ENCODE measurements at regions not wholly inside any gene's neighbourhood (a gene's known extent, or its start where the extent isn't known, plus 50 kb on each side); places are given as distances from the start of the nearest gene placed in this dataset.

DNA sequence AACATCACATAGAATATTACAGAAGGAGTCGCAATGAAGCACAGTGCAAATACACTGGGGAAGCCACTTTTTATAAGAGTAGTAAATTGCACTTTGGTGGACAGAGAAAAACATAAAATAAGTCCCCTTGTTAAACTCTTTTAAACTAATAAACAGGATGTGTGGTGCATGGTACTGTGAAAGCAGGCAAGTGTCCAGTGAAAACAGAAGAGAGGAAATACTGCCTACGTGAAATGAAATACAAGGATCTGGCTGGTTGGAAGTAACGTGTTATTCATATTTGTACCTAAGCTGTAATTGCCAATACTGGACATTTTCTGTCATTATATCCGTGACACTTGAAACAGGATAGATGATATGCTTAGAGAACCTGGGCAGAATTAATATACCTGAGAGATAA is 191.9 kb upstream of the SLC27A6 start:
- Histone ChIP-seq H3K4me3 (ENCODE audit: low read depth, low read length) (no peak overlapping the region), H3K9ac (ENCODE audit: low read depth, low read length) (no peak overlapping the region), H3K36me3 (ENCODE audit: control insufficient read depth, insufficient read depth, low read length) (no peaks in the 10 kb centered on the region), H3K27me3 (ENCODE audit: control insufficient read depth, insufficient read depth, low read length) (no peaks in the 10 kb centered on the region), H3K4me1 (ENCODE audit: control insufficient read depth, insufficient read depth, low read length) (peaks cover 2% of the 10 kb centered on the region), H3K9me3 (ENCODE audit: control insufficient read depth, insufficient read depth, low read length) (no peaks in the 10 kb centered on the region)

GRCh38 chr5:128774605-128775004 is 190.7 kb upstream of the SLC27A6 start:
- Histone ChIP-seq H3K9ac (ENCODE audit: low read depth, low read length) (no peak overlapping the region), H3K36me3 (ENCODE audit: control insufficient read depth, insufficient read depth, low read length) (no peaks in the 10 kb centered on the region), H3K9me3 (ENCODE audit: control insufficient read depth, insufficient read depth, low read length) (no peaks in the 10 kb centered on the region), H3K4me1 (ENCODE audit: control insufficient read depth, insufficient read depth, low read length) (peaks cover 2% of the 10 kb centered on the region), H3K27me3 (ENCODE audit: control insufficient read depth, insufficient read depth, low read length) (no peaks in the 10 kb centered on the region), H3K4me3 (ENCODE audit: low read depth, low read length) (no peak overlapping the region)

DNA sequence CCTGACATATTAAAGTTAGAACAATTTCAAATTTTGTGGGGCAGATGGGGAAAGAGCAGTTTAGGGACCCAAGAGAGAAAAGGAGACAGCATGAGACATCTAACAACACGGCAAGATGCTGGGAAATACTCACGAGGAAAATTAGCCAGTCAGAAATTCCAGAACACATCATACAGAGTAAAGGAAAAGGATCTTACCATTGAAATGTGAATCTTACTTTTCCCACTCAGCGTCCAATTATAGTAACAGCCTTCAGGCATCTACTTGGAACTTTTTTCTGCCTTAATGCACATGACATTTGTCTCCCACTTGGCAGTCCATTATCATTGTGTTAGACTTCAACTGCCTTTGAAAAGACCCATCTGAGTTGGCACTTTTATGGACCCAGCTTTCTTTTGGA is 189.7 kb upstream of the SLC27A6 start:
- Histone ChIP-seq H3K9me3 (ENCODE audit: control insufficient read depth, insufficient read depth, low read length) (no peaks in the 10 kb centered on the region), H3K36me3 (ENCODE audit: control insufficient read depth, insufficient read depth, low read length) (no peaks in the 10 kb centered on the region), H3K4me3 (ENCODE audit: low read depth, low read length) (no peak overlapping the region), H3K27me3 (ENCODE audit: control insufficient read depth, insufficient read depth, low read length) (no peaks in the 10 kb centered on the region), H3K4me1 (ENCODE audit: control insufficient read depth, insufficient read depth, low read length) (peaks cover 2% of the 10 kb centered on the region), H3K9ac (ENCODE audit: low read depth, low read length) (no peak overlapping the region)

DNA sequence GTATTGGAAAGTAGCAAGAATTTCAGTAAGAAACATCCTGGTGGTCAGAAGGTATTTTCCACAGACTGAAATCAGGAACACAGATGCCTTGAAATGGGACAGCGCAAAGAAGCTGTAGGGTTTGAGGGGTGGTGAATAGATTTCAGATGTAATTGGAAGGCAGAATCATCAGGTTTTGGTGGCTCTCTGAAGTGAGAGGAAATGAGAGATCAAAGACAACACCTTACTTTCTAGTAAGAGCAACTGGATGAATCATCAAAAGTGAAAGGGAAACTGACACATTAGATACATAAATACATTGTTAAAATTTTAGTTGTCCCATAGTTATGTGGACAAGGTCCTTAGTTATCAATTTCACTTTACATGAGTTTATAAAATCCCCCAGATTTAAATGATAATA is 188.2 kb upstream of the SLC27A6 start:
- H3K4me1 ChIP-seq (ENCODE audit: control insufficient read depth, insufficient read depth, low read length), result peaks cover 2% of the 10 kb centered on the region
- H3K9me3 ChIP-seq (ENCODE audit: control insufficient read depth, insufficient read depth, low read length), result no peaks in the 10 kb centered on the region
- no peak overlapping the region for H3K9ac ChIP-seq (ENCODE audit: low read depth, low read length)
- no peaks in the 10 kb centered on the region for H3K27me3 ChIP-seq (ENCODE audit: control insufficient read depth, insufficient read depth, low read length)
- no peak overlapping the region for H3K4me3 ChIP-seq (ENCODE audit: low read depth, low read length)
- no peaks in the 10 kb centered on the region for H3K36me3 ChIP-seq (ENCODE audit: control insufficient read depth, insufficient read depth, low read length)

DNA sequence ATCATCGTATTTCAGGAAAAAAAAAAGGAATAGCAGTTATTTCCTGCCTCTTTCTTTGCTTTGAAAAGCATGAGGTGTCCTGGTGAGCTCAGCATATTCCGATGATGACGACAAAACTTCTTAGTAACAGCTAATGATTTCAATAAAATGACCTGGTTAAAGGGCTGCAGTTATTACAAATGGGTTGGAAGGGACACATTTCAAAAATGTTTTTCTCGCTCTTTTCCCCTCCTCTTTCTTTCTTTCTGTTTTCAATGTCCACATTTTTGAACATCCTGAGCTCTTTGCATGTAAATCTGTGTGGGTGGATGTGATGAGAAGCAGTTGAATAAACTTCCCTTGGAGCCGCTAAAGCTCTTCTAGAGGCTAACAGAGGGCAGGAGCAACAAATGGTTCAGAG is 186.8 kb upstream of the SLC27A6 start:
- H3K4me3 ChIP-seq (ENCODE audit: low read depth, low read length), result no peak overlapping the region
- H3K9ac ChIP-seq (ENCODE audit: low read depth, low read length), result no peak overlapping the region
- no peaks in the 10 kb centered on the region for H3K27me3 ChIP-seq (ENCODE audit: control insufficient read depth, insufficient read depth, low read length)
- H3K9me3 ChIP-seq (ENCODE audit: control insufficient read depth, insufficient read depth, low read length), result no peaks in the 10 kb centered on the region
- H3K36me3 ChIP-seq (ENCODE audit: control insufficient read depth, insufficient read depth, low read length), result no peaks in the 10 kb centered on the region
- peaks cover 2% of the 10 kb centered on the region for H3K4me1 ChIP-seq (ENCODE audit: control insufficient read depth, insufficient read depth, low read length)

- peaks cover 2% of the 10 kb centered on the region for H3K4me1 ChIP-seq (ENCODE audit: control insufficient read depth, insufficient read depth, low read length)
- no peaks in the 10 kb centered on the region for H3K36me3 ChIP-seq (ENCODE audit: control insufficient read depth, insufficient read depth, low read length)
- no peak overlapping the region for H3K4me3 ChIP-seq (ENCODE audit: low read depth, low read length)
- H3K9ac ChIP-seq (ENCODE audit: low read depth, low read length), result no peak overlapping the region
- no peaks in the 10 kb centered on the region for H3K9me3 ChIP-seq (ENCODE audit: control insufficient read depth, insufficient read depth, low read length)
- no peaks in the 10 kb centered on the region for H3K27me3 ChIP-seq (ENCODE audit: control insufficient read depth, insufficient read depth, low read length)
These were observed 182.8 kb upstream of the SLC27A6 start for GRCh38 chr5:128782446-128782845.

- Histone ChIP-seq H3K36me3 (ENCODE audit: control insufficient read depth, insufficient read depth, low read length) (no peaks in the 10 kb centered on the region), H3K4me1 (ENCODE audit: control insufficient read depth, insufficient read depth, low read length) (no peaks in the 10 kb centered on the region), H3K9me3 (ENCODE audit: control insufficient read depth, insufficient read depth, low read length) (no peaks in the 10 kb centered on the region), H3K9ac (ENCODE audit: low read depth, low read length) (no peak overlapping the region), H3K27me3 (ENCODE audit: control insufficient read depth, insufficient read depth, low read length) (no peaks in the 10 kb centered on the region), H3K4me3 (ENCODE audit: low read depth, low read length) (no peak overlapping the region)
These were observed 180.6 kb upstream of the SLC27A6 start for GRCh38 chr5:128784726-128785125.

GRCh38 chr5:128791312-128791711 is 174.0 kb upstream of the SLC27A6 start:
- no peaks in the 10 kb centered on the region for H3K36me3 ChIP-seq (ENCODE audit: control insufficient read depth, insufficient read depth, low read length)
- H3K27me3 ChIP-seq (ENCODE audit: control insufficient read depth, insufficient read depth, low read length), result no peaks in the 10 kb centered on the region
- no peaks in the 10 kb centered on the region for H3K4me1 ChIP-seq (ENCODE audit: control insufficient read depth, insufficient read depth, low read length)
- no peaks in the 10 kb centered on the region for H3K9me3 ChIP-seq (ENCODE audit: control insufficient read depth, insufficient read depth, low read length)
- H3K9ac ChIP-seq (ENCODE audit: low read depth, low read length), result no peak overlapping the region
- H3K4me3 ChIP-seq (ENCODE audit: low read depth, low read length), result no peak overlapping the region

DNA sequence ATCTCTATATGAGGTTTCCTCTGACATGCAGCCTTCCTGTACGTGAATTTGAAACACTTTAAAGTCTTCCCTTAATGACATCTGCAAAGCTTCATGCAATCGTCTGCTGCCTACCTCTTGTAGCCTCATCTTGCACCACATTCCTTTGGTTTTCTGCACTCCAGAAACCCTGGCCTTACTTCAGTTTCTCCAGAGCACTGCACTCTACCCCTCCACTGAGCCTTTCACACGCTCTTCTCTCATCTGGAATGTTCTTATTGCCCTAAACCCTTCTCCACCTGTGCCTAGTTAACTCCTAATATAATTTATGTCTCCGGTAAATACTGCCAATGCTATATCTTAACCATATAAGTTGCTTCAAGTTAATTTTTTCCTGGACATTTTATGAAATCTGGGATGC is 168.8 kb upstream of the SLC27A6 start:
- Histone ChIP-seq H3K27me3 (ENCODE audit: control insufficient read depth, insufficient read depth, low read length) (no peaks in the 10 kb centered on the region), H3K4me1 (ENCODE audit: control insufficient read depth, insufficient read depth, low read length) (no peaks in the 10 kb centered on the region), H3K9me3 (ENCODE audit: control insufficient read depth, insufficient read depth, low read length) (no peaks in the 10 kb centered on the region), H3K36me3 (ENCODE audit: control insufficient read depth, insufficient read depth, low read length) (no peaks in the 10 kb centered on the region), H3K9ac (ENCODE audit: low read depth, low read length) (no peak overlapping the region), H3K4me3 (ENCODE audit: low read depth, low read length) (no peak overlapping the region)

- no peaks in the 10 kb centered on the region for H3K27me3 ChIP-seq (ENCODE audit: control insufficient read depth, insufficient read depth, low read length)
- no peaks in the 10 kb centered on the region for H3K4me1 ChIP-seq (ENCODE audit: control insufficient read depth, insufficient read depth, low read length)
- H3K36me3 ChIP-seq (ENCODE audit: control insufficient read depth, insufficient read depth, low read length), result no peaks in the 10 kb centered on the region
- no peaks in the 10 kb centered on the region for H3K9me3 ChIP-seq (ENCODE audit: control insufficient read depth, insufficient read depth, low read length)
- no peak overlapping the region for H3K4me3 ChIP-seq (ENCODE audit: low read depth, low read length)
- H3K9ac ChIP-seq (ENCODE audit: low read depth, low read length), result no peak overlapping the region
These were observed 166.4 kb upstream of the SLC27A6 start for GRCh38 chr5:128798871-128799270.

- no peaks in the 10 kb centered on the region for H3K4me1 ChIP-seq (ENCODE audit: control insufficient read depth, insufficient read depth, low read length)
- H3K4me3 ChIP-seq (ENCODE audit: low read depth, low read length), result no peak overlapping the region
- no peaks in the 10 kb centered on the region for H3K27me3 ChIP-seq (ENCODE audit: control insufficient read depth, insufficient read depth, low read length)
- no peak overlapping the region for H3K9ac ChIP-seq (ENCODE audit: low read depth, low read length)
- no peaks in the 10 kb centered on the region for H3K36me3 ChIP-seq (ENCODE audit: control insufficient read depth, insufficient read depth, low read length)
- H3K9me3 ChIP-seq (ENCODE audit: control insufficient read depth, insufficient read depth, low read length), result no peaks in the 10 kb centered on the region
These were observed 165.3 kb upstream of the SLC27A6 start for GRCh38 chr5:128799945-128800344.

DNA sequence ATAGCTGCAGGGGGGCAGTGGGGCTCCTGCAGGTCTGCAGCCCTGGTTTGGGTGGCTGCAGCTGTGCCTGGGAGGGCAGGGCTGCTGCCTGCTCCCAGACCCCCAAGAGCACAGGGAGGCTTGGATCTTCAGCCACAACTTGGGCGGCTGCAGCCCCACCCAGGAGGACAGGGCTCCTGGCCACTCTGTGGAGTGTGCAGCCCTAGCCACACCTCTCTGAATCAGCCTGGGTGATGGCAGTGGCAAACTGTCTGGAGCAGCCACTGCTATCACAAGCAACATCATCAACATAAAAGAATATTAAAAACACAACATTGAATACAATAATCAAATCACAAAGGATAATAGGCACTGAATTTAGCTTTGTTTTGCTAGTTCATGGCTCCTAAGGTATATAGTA is 164.9 kb upstream of the SLC27A6 start:
- H3K9me3 ChIP-seq (ENCODE audit: control insufficient read depth, insufficient read depth, low read length), result no peaks in the 10 kb centered on the region
- H3K4me3 ChIP-seq (ENCODE audit: low read depth, low read length), result no peak overlapping the region
- H3K9ac ChIP-seq (ENCODE audit: low read depth, low read length), result no peak overlapping the region
- no peaks in the 10 kb centered on the region for H3K36me3 ChIP-seq (ENCODE audit: control insufficient read depth, insufficient read depth, low read length)
- H3K4me1 ChIP-seq (ENCODE audit: control insufficient read depth, insufficient read depth, low read length), result no peaks in the 10 kb centered on the region
- H3K27me3 ChIP-seq (ENCODE audit: control insufficient read depth, insufficient read depth, low read length), result no peaks in the 10 kb centered on the region
